HG02588 (cell line): ENCODE measurements at regions not wholly inside any gene's neighbourhood (a gene's known extent, or its start where the extent isn't known, plus 50 kb on each side); places are given as distances from the start of the nearest gene placed in this dataset.

Source experiments
- ATAC-seq: cut with Tn5 transposase; IDR thresholded peaks from one replicate; pipeline ENCODE4 v1.9.1; 2021; ENCODE audit warnings: mild to moderate bottlenecking, moderate library complexity; ENCODE audit not compliant: unreplicated experiment

GRCh38 chr13:103325672-103326071, 259.5 kb upstream of the SLC10A2 start:
- ATAC-seq: no peak

GRCh38 chr13:103324641-103325040, 258.4 kb upstream of the SLC10A2 start:
- no peak for ATAC-seq

DNA sequence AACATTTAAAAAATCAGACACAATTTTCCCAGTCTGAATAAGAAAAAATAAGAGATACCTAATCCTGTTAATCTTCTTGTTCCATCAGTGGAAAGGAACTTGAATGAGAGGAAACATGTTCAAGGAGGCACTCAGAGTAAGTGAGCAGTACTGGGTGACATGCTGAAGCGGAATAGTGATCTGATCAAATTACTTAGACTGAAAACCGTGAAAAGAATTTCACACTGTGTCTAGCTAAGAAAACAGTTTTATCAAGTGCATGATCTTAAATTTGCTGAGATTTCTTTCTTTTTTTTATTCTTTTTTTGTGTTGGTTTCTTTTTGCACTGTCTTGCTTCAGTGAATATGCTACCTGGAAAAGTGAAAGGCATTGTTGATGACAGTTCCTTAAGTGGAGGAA, 249.5 kb upstream of the SLC10A2 start:
- no peak for ATAC-seq

- no peak for ATAC-seq
Observed at GRCh38 chr13:103312467-103312866, 246.2 kb upstream of the SLC10A2 start.

- ATAC-seq: no peak
Observed at GRCh38 chr13:103308667-103309066, 242.4 kb upstream of the SLC10A2 start.

DNA sequence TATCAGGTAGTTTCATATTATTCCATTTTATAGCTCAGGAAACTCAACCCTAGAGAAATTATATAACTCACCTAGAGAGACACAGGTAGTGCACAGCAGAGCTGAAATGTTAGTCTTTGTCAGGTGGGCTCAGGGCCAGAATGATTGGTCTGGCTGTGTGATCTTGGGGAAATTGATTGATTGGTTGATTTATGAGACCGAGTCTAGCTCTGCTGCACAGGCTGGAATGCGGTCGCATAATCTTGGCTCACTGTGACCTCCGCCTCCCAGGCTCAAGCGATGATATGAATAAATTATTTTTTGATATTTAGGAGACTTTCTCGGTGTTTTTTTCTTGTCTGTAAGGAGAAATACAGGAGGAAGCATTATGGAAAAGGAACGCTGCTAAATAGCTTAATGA, 239.9 kb upstream of the SLC10A2 start:
- ATAC-seq: no peak

- no peak for ATAC-seq
Observed at GRCh38 chr13:103303078-103303651, 236.9 kb upstream of the SLC10A2 start.

DNA sequence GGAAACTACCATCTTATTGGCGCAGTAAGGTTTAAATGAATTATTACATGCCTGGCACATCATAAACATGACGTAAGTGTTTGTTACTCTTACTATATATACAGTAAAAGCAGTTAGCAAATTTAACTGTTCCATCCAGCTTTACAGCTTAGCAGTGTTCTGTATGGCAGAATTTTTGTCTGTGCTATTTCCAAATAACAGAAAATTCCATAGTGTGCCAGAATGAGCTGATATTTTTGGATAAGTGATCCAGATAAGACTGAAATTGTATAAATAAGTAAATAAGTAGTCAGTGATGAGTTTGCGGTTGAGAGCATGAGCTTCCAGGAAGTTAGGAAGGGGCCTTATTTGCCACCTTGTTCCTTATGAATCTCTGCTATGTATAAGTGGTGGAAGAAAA, 236.5 kb upstream of the SLC10A2 start:
- no peak for ATAC-seq

GRCh38 chr13:103299079-103299478, 232.9 kb upstream of the SLC10A2 start:
- ATAC-seq: no peak

GRCh38 chr13:103297083-103297482, 230.9 kb upstream of the SLC10A2 start:
- ATAC-seq: no peak

DNA sequence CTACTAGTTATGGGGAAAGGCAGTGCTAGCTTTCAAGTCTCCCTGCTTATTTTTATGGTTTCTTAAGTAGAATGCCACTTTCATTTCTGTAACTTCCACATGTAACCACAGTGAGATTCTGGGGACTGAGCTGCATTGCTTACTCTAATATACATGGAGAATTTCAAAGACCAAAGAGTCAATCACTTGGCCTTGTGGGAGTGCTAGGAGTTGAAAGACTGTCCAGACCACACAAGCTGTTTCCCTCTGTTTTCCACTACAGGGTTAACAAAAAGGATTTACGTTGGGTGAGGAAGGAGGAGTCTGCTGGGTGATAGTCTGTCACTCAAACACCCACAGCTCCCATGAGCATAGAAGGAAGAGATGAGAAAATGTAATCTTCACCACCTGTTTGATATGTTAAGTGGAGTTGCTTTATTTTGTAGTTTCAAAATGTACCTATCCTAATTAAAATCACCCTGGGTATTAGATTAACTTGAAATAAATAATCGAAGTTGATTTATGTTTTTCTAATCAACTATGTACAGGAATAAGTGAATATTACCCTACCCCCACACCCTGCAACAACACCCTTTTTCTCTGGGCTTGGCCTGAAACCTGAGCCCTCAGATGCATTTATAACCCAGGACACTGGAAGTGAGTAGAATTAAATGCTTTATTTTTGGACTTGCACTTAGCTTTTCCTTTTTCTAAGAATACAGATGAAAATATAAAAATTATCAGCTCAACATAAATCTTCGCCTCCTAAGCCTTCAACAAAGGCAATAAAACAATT, 225.8 kb upstream of the SLC10A2 start:
- peak; percentile 65 for ATAC-seq

GRCh38 chr13:103291226-103291625, 225.0 kb upstream of the SLC10A2 start:
- no peak for ATAC-seq

- no peak for ATAC-seq
Observed at GRCh38 chr13:103289681-103290080, 223.5 kb upstream of the SLC10A2 start.

GRCh38 chr13:103288114-103288513, 221.9 kb upstream of the SLC10A2 start:
- ATAC-seq: no peak

DNA sequence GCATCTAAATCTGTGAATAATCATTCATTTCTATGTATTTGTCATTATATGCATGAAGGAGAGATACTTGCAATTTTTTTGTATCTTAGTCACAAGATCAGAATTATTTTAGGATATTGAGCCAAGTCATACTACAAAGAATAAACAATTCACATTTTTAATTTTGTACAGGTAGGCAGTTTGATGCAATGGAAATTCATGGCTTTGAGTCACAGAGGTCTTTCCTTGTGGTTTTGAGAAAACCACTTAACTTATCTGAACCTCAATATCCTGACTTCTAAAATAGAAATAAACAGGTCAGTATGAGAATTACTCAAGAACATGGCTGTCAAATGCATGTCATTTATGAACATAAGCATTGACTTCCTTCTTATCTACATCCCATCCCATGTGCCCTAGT, 221.4 kb upstream of the SLC10A2 start:
- no peak for ATAC-seq

DNA sequence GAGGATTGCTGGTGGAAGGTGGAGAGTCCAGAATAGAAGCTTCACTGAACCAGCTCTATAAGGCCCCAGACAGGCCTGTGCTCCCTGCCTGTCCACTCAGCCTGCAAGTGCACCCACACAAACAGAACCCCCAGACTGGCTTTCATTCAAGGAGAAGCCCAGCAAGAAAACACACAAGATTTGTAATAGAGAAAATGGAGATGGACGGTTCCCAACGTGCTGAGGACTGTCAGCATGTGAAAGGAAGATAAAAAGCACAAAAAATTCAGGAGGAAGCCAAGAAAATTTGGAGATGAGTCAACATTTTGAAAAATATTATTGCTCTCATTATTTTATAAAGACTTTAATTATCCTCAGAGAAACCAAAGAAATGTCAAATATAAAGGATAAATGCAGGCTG, 218.2 kb upstream of the SLC10A2 start:
- ATAC-seq: no peak

DNA sequence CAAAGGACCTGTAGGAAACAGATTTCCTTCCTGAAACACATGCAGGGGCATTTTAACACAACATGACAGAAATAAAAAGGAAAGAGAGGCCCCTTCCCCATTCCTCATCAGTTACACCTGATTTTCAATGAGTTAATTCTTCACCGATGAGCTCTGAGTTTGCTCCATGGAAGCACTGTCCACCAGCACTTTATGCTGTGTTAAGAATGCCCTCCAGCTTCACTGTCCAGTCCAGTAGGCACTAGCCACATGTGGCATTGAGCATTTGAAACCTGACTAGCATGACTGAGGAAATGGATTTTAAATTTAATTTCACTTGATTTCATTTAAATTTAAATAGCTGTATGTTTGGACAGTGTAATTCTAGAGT, 217.2 kb upstream of the SLC10A2 start:
- no peak for ATAC-seq

GRCh38 chr13:103282571-103283450, 216.6 kb upstream of the SLC10A2 start:
- no peak for ATAC-seq

GRCh38 chr13:103277959-103278694, 211.9 kb upstream of the SLC10A2 start:
- no peak for ATAC-seq

- peak; percentile 79 for ATAC-seq
Observed at GRCh38 chr13:103276775-103277498, 210.7 kb upstream of the SLC10A2 start.
